Activated naive CD8-positive, alpha-beta T cell treated with anti-CD3 and anti-CD28 coated beads, Interleukin-2, amount 10 ng/mL, durations not matched to agents 7 days and 5 days (primary cell): ENCODE measurements at regions not wholly inside any gene's neighbourhood (a gene's known extent, or its start where the extent isn't known, plus 50 kb on each side); places are given as distances from the start of the nearest gene placed in this dataset.
"Not testable (repeated sequence)": the region's sequence is repeated elsewhere in the genome, so short reads cannot be mapped to it uniquely, and the experiment has no call there.

Experiments
- ATAC-seq: fragments of 150-1000 bp; cut with Tn5 transposase; one replicate; pipeline ENCODE4 v1.10.0; 2021; ENCODE audit warnings: low read depth, moderate library complexity
- POLR2A ChIA-PET: fragments of 350-600 bp; sonication (Branson Sonifier 250); formaldehyde crosslinking; loops from one replicate; lab custom pipeline; 2021; ENCODE audit warnings: antibody characterized with exemption; lab: Charles Lee
- DNase-seq: peaks from one replicate; pipeline ENCODE4 v3.0.0; 2021
- H3K27ac Mint-ChIP-seq: one replicate; pipeline ENCODE4 v1.8.0; 2022; ENCODE audit warnings: mild to moderate bottlenecking, mixed read lengths
- H3K27me3 Mint-ChIP-seq: one replicate; pipeline ENCODE4 v1.8.0; 2022; ENCODE audit warnings: mild to moderate bottlenecking, moderate library complexity, mixed read lengths
- H3K36me3 Mint-ChIP-seq: one replicate; pipeline ENCODE4 v1.8.0; 2021; ENCODE audit warnings: mild to moderate bottlenecking, mixed read lengths
- H3K4me1 Mint-ChIP-seq: one replicate; pipeline ENCODE4 v1.8.0; 2021; ENCODE audit warnings: mixed read lengths
- H3K4me3 Mint-ChIP-seq: one replicate; pipeline ENCODE4 v1.8.0; 2022; ENCODE audit warnings: mild to moderate bottlenecking, moderate library complexity, mixed read lengths
- H3K9me3 Mint-ChIP-seq: one replicate; pipeline ENCODE4 v1.8.0; 2021; ENCODE audit warnings: mixed read lengths

- ATAC-seq, result peak; percentile 33
- H3K27ac Mint-ChIP-seq, result peak overlapping the region; percentile 92
- DNase-seq, H3K27me3 Mint-ChIP-seq, H3K4me3 Mint-ChIP-seq, POLR2A ChIA-PET: not testable (repeated sequence)
- peaks cover 30% of the 10 kb centered on the region for H3K9me3 Mint-ChIP-seq
- H3K4me1 Mint-ChIP-seq, result peaks cover 10% of the 10 kb centered on the region
- peaks cover 22% of the 10 kb centered on the region for H3K36me3 Mint-ChIP-seq
These were observed 316.1 kb downstream of the BRD1 start for GRCh38 chr22:49511393-49512189.

- Mint-ChIP-seq H3K4me3 (no peak overlapping the region), H3K9me3 (peaks cover 30% of the 10 kb centered on the region), H3K27ac (peak overlapping the region; percentile 92), H3K4me1 (peaks cover 10% of the 10 kb centered on the region), H3K36me3 (peaks cover 22% of the 10 kb centered on the region), H3K27me3 (no peaks in the 10 kb centered on the region)
- POLR2A ChIA-PET, result no interaction called here
- DNase-seq (no peak), ATAC-seq (no peak)
These were observed 317.0 kb downstream of the BRD1 start for GRCh38 chr22:49510718-49511117.

- POLR2A ChIA-PET, result no interaction called here
- Mint-ChIP-seq H3K27ac (no peak overlapping the region), H3K4me1 (peaks cover 10% of the 10 kb centered on the region), H3K9me3 (peaks cover 30% of the 10 kb centered on the region), H3K27me3 (no peaks in the 10 kb centered on the region), H3K36me3 (peaks cover 22% of the 10 kb centered on the region), H3K4me3 (no peak overlapping the region)
- ATAC-seq (no peak), DNase-seq (no peak)
These were observed 318.7 kb downstream of the BRD1 start for GRCh38 chr22:49509016-49509415.

- peaks cover 27% of the 10 kb centered on the region for H3K9me3 Mint-ChIP-seq
- no peaks in the 10 kb centered on the region for H3K27me3 Mint-ChIP-seq
- POLR2A ChIA-PET, result no interaction called here
- ATAC-seq (no peak), DNase-seq (no peak)
- peaks cover 10% of the 10 kb centered on the region for H3K4me1 Mint-ChIP-seq
- H3K4me3 Mint-ChIP-seq, result no peak overlapping the region
- H3K36me3 Mint-ChIP-seq, result peaks cover 19% of the 10 kb centered on the region
- H3K27ac Mint-ChIP-seq, result no peak overlapping the region
These were observed 319.1 kb downstream of the BRD1 start for GRCh38 chr22:49508561-49508960.

GRCh38 chr22:49507607-49508292 is 319.9 kb downstream of the BRD1 start:
- no peak for DNase-seq
- H3K27ac Mint-ChIP-seq, result no peak overlapping the region
- peaks cover 14% of the 10 kb centered on the region for H3K36me3 Mint-ChIP-seq
- peaks cover 10% of the 10 kb centered on the region for H3K4me1 Mint-ChIP-seq
- peaks cover 22% of the 10 kb centered on the region for H3K9me3 Mint-ChIP-seq
- H3K27me3 Mint-ChIP-seq, result no peaks in the 10 kb centered on the region
- POLR2A ChIA-PET, result no interaction called here
- no peak overlapping the region for H3K4me3 Mint-ChIP-seq
- no peak for ATAC-seq

GRCh38 chr22:49506010-49506400 is 321.7 kb downstream of the BRD1 start:
- H3K36me3 Mint-ChIP-seq, result peaks cover 12% of the 10 kb centered on the region
- no peaks in the 10 kb centered on the region for H3K27me3 Mint-ChIP-seq
- peaks cover 2% of the 10 kb centered on the region for H3K4me1 Mint-ChIP-seq
- DNase-seq (no peak), ATAC-seq (no peak)
- no peak overlapping the region for H3K4me3 Mint-ChIP-seq
- peaks cover 18% of the 10 kb centered on the region for H3K9me3 Mint-ChIP-seq
- POLR2A ChIA-PET, result no interaction called here
- H3K27ac Mint-ChIP-seq, result no peak overlapping the region

GRCh38 chr22:49505337-49506009 is 322.2 kb downstream of the BRD1 start:
- POLR2A ChIA-PET, result no interaction called here
- Mint-ChIP-seq H3K36me3 (peaks cover 9% of the 10 kb centered on the region), H3K27me3 (no peaks in the 10 kb centered on the region), H3K4me3 (no peak overlapping the region), H3K4me1 (no peaks in the 10 kb centered on the region), H3K9me3 (peaks cover 16% of the 10 kb centered on the region), H3K27ac (no peak overlapping the region)
- ATAC-seq (no peak), DNase-seq (no peak)

GRCh38 chr22:49503896-49504521 is 323.7 kb downstream of the BRD1 start:
- DNase-seq, result no peak
- no peak for ATAC-seq
- Mint-ChIP-seq H3K9me3 (peaks cover 7% of the 10 kb centered on the region), H3K27ac (no peak overlapping the region), H3K27me3 (no peaks in the 10 kb centered on the region), H3K4me3 (no peak overlapping the region), H3K36me3 (peaks cover 3% of the 10 kb centered on the region), H3K4me1 (no peaks in the 10 kb centered on the region)
- POLR2A ChIA-PET, result no interaction called here

GRCh38 chr22:49503321-49503720 is 324.4 kb downstream of the BRD1 start:
- H3K27ac Mint-ChIP-seq, result no peak overlapping the region
- DNase-seq, result no peak
- no peak for ATAC-seq
- H3K36me3 Mint-ChIP-seq, result peaks cover 3% of the 10 kb centered on the region
- H3K9me3 Mint-ChIP-seq, result peaks cover 7% of the 10 kb centered on the region
- no peaks in the 10 kb centered on the region for H3K4me1 Mint-ChIP-seq
- no peak overlapping the region for H3K4me3 Mint-ChIP-seq
- H3K27me3 Mint-ChIP-seq, result no peaks in the 10 kb centered on the region
- POLR2A ChIA-PET, result no interaction called here

- Mint-ChIP-seq H3K9me3 (peaks cover 3% of the 10 kb centered on the region), H3K27me3 (no peaks in the 10 kb centered on the region), H3K27ac (no peak overlapping the region), H3K36me3 (no peaks in the 10 kb centered on the region), H3K4me1 (no peaks in the 10 kb centered on the region), H3K4me3 (no peak overlapping the region)
- DNase-seq, result no peak
- ATAC-seq, result no peak
- POLR2A ChIA-PET, result no interaction called here
These were observed 325.4 kb downstream of the BRD1 start for GRCh38 chr22:49502126-49502826.

GRCh38 chr22:49500942-49501395 is 326.7 kb downstream of the BRD1 start:
- Mint-ChIP-seq H3K9me3 (peaks cover 3% of the 10 kb centered on the region), H3K36me3 (no peaks in the 10 kb centered on the region), H3K27me3 (no peaks in the 10 kb centered on the region), H3K4me1 (no peaks in the 10 kb centered on the region), H3K27ac (no peak overlapping the region), H3K4me3 (no peak overlapping the region)
- POLR2A ChIA-PET, result no interaction called here
- ATAC-seq (no peak), DNase-seq (no peak)

- POLR2A ChIA-PET, result no interaction called here
- H3K27me3 Mint-ChIP-seq, result no peaks in the 10 kb centered on the region
- no peaks in the 10 kb centered on the region for H3K4me1 Mint-ChIP-seq
- no peak overlapping the region for H3K27ac Mint-ChIP-seq
- H3K4me3 Mint-ChIP-seq, result no peak overlapping the region
- no peak for ATAC-seq
- no peaks in the 10 kb centered on the region for H3K36me3 Mint-ChIP-seq
- no peak for DNase-seq
- H3K9me3 Mint-ChIP-seq, result peaks cover 3% of the 10 kb centered on the region
These were observed 327.6 kb downstream of the BRD1 start for GRCh38 chr22:49500076-49500460.
